NCI-H1105 (cell line): ENCODE measurements at regions not wholly inside any gene's neighbourhood (a gene's known extent, or its start where the extent isn't known, plus 50 kb on each side); places are given as distances from the start of the nearest gene placed in this dataset.

ENCODE experiments used
- DNase-seq: peaks from one replicate; lab custom pipeline; 2025; lab: John Stamatoyannopoulos, UW

- no peak for DNase-seq
Observed at GRCh38 chr3:137204409-137204808, 246.6 kb downstream of the IL20RB start.

GRCh38 chr3:137205394-137206045, 247.7 kb downstream of the IL20RB start:
- no peak for DNase-seq

GRCh38 chr3:137207616-137208015, 249.8 kb downstream of the IL20RB start:
- no peak for DNase-seq

- no peak for DNase-seq
Observed at GRCh38 chr3:137217733-137218132, 259.9 kb downstream of the IL20RB start.

- no peak for DNase-seq
Observed at GRCh38 chr3:137219801-137220445, 262.1 kb downstream of the IL20RB start.

- no peak for DNase-seq
Observed at GRCh38 chr3:137222736-137223225, 265.0 kb downstream of the IL20RB start.

GRCh38 chr3:137224464-137224863, 266.7 kb downstream of the IL20RB start:
- DNase-seq, result no peak

- DNase-seq, result no peak
Observed at GRCh38 chr3:137242836-137243400, 285.1 kb downstream of the IL20RB start.

GRCh38 chr3:137246491-137246890, 288.7 kb downstream of the IL20RB start:
- no peak for DNase-seq

- DNase-seq, result no peak
Observed at GRCh38 chr3:137249311-137249940, 291.6 kb downstream of the IL20RB start.

- no peak for DNase-seq
Observed at GRCh38 chr3:137259089-137259488, 301.3 kb downstream of the IL20RB start.

GRCh38 chr3:137259701-137260100, 301.9 kb downstream of the IL20RB start:
- DNase-seq, result peak; percentile 15

GRCh38 chr3:137264071-137264820, 306.5 kb downstream of the IL20RB start:
- DNase-seq, result peak; percentile 99

GRCh38 chr3:137264843-137265330, 307.1 kb downstream of the IL20RB start:
- DNase-seq, result no peak

GRCh38 chr3:137282871-137283270, 325.1 kb downstream of the IL20RB start:
- no peak for DNase-seq

- no peak for DNase-seq
Observed at GRCh38 chr3:137285924-137286323, 328.1 kb downstream of the IL20RB start.

- DNase-seq, result no peak
Observed at GRCh38 chr3:137293086-137293485, 335.3 kb downstream of the IL20RB start.

- no peak for DNase-seq
Observed at GRCh38 chr3:137294139-137294538, 336.4 kb downstream of the IL20RB start.

GRCh38 chr3:137294839-137295238, 337.1 kb downstream of the IL20RB start:
- DNase-seq, result no peak

GRCh38 chr3:137295336-137295735, 337.6 kb downstream of the IL20RB start:
- no peak for DNase-seq

- DNase-seq, result no peak
Observed at GRCh38 chr3:137296116-137296515, 338.3 kb downstream of the IL20RB start.

GRCh38 chr3:137297770-137298169, 340.0 kb downstream of the IL20RB start:
- DNase-seq, result no peak
